Activated gamma-delta T cell (primary cell): ENCODE measurements at regions not wholly inside any gene's neighbourhood (a gene's known extent, or its start where the extent isn't known, plus 50 kb on each side); places are given as distances from the start of the nearest gene placed in this dataset.

Source experiments
- DNase-seq: peaks from one replicate; lab custom pipeline; 2025; lab: John Stamatoyannopoulos, UW

GRCh38 chr13:108437496-108437895, 168.0 kb downstream of the TNFSF13B start:
- no peak for DNase-seq

GRCh38 chr13:108439556-108439955, 170.0 kb downstream of the TNFSF13B start:
- DNase-seq = no peak

- DNase-seq = no peak
Observed at GRCh38 chr13:108444448-108444847, 174.9 kb downstream of the TNFSF13B start.

- no peak for DNase-seq
Observed at GRCh38 chr13:108448891-108449290, 179.4 kb downstream of the TNFSF13B start.

GRCh38 chr13:108451121-108451520, 178.3 kb upstream of the MYO16 start:
- DNase-seq = no peak

GRCh38 chr13:108455320-108455719, 174.1 kb upstream of the MYO16 start:
- DNase-seq = no peak

GRCh38 chr13:108460043-108460442, 169.4 kb upstream of the MYO16 start:
- no peak for DNase-seq

GRCh38 chr13:108460746-108461145, 168.7 kb upstream of the MYO16 start:
- DNase-seq = no peak

GRCh38 chr13:108463340-108463739, 166.1 kb upstream of the MYO16 start:
- no peak for DNase-seq

- no peak for DNase-seq
Observed at GRCh38 chr13:108470921-108471320, 158.5 kb upstream of the MYO16 start.

- DNase-seq = no peak
Observed at GRCh38 chr13:108475181-108475580, 154.2 kb upstream of the MYO16 start.

GRCh38 chr13:108477376-108477775, 152.0 kb upstream of the MYO16 start:
- DNase-seq = no peak

- no peak for DNase-seq
Observed at GRCh38 chr13:108478179-108478578, 151.2 kb upstream of the MYO16 start.

GRCh38 chr13:108483981-108484380, 145.4 kb upstream of the MYO16 start:
- no peak for DNase-seq

- DNase-seq = no peak
Observed at GRCh38 chr13:108486096-108486495, 143.3 kb upstream of the MYO16 start.

GRCh38 chr13:108494991-108495645, 134.3 kb upstream of the MYO16 start:
- DNase-seq = no peak

GRCh38 chr13:108495646-108496361, 133.6 kb upstream of the MYO16 start:
- peak; percentile 10 for DNase-seq

GRCh38 chr13:108496362-108497210, 132.8 kb upstream of the MYO16 start:
- no peak for DNase-seq

GRCh38 chr13:108500711-108501110, 128.7 kb upstream of the MYO16 start:
- DNase-seq = no peak

GRCh38 chr13:108508263-108508662, 121.1 kb upstream of the MYO16 start:
- DNase-seq = no peak

- DNase-seq = no peak
Observed at GRCh38 chr13:108525827-108526226, 103.6 kb upstream of the MYO16 start.

- DNase-seq = no peak
Observed at GRCh38 chr13:108526286-108526685, 103.1 kb upstream of the MYO16 start.

- no peak for DNase-seq
Observed at GRCh38 chr13:108527844-108528243, 101.6 kb upstream of the MYO16 start.
